ENCODE measurements at regions not wholly inside any gene's neighbourhood (a gene's known extent, or its start where the extent isn't known, plus 50 kb on each side); places are given as distances from the start of the nearest gene placed in this dataset.

GRCh38 chr12:89950421-89950820 is 241.8 kb upstream of the ATP2B1 start:
- no peak for TF ChIP-seq CTCF (IDR thresholded peaks at IDR 0.05)
- TF ChIP-seq POLR2A (IDR thresholded peaks at IDR 0.05): no peak
- no peak for DNase-seq
- 39 to 43% methylated on average over 1 of the region's 1 CpG for WGBS, 2 donors
- intact Hi-C loops (cut with DNase I): no loop called here
- Histone ChIP-seq H3K4me3 (replicated peaks in 1 of 3) (no peak overlapping the region), H3K36me3 (no peaks in the 10 kb centered on the region), H3K27me3 (no peaks in the 10 kb centered on the region), H3K4me1 (peaks cover 0 to 8% of the 10 kb centered on the region in 2 donors), H3K27ac (no peak overlapping the region), H3K9me3 (no peaks in the 10 kb centered on the region)

GRCh38 chr12:89949457-89950195 is 241.0 kb upstream of the ATP2B1 start:
- Histone ChIP-seq H3K27me3 (no peaks in the 10 kb centered on the region), H3K27ac (no peak overlapping the region)
- intact Hi-C loops (cut with DNase I): no loop called here

GRCh38 chr12:89948271-89949175 is 239.9 kb upstream of the ATP2B1 start:
- peak overlapping the region in 1 of 3 donors; percentile 8 for H3K27ac ChIP-seq

More at GRCh38 chr12:89949457-89950195, 241.0 kb upstream of the ATP2B1 start:
- TF ChIP-seq CTCF (IDR thresholded peaks at IDR 0.05): no peak
- no peak for TF ChIP-seq POLR2A (IDR thresholded peaks at IDR 0.05)
- H3K4me1 ChIP-seq: peaks cover 0 to 8% of the 10 kb centered on the region in 2 donors
- 54 to 55% methylated on average over 4 of the region's 4 CpGs for WGBS, 2 donors
- no peak for DNase-seq
- no peaks in the 10 kb centered on the region for H3K9me3 ChIP-seq
- no peaks in the 10 kb centered on the region for H3K36me3 ChIP-seq
- H3K4me3 ChIP-seq (replicated peaks in 1 of 3): no peak overlapping the region

GRCh38 chr12:89947437-89948270 is 239.0 kb upstream of the ATP2B1 start:
- H3K9me3 ChIP-seq: no peaks in the 10 kb centered on the region
- peak overlapping the region in 1 of 3 donors; percentile 8 for H3K27ac ChIP-seq
- intact Hi-C loops (cut with DNase I): no loop called here
- H3K27me3 ChIP-seq: no peaks in the 10 kb centered on the region
- no peak for DNase-seq
- TF ChIP-seq POLR2A (IDR thresholded peaks at IDR 0.05) (no peak), CTCF (IDR thresholded peaks at IDR 0.05) (no peak)
- WGBS, 2 donors: 54 to 64% methylated on average over 5 of the region's 5 CpGs
- no peak overlapping the region for H3K4me3 ChIP-seq (replicated peaks in 1 of 3)
- no peaks in the 10 kb centered on the region for H3K36me3 ChIP-seq
- H3K4me1 ChIP-seq: peaks cover 0 to 8% of the 10 kb centered on the region in 2 donors

More at GRCh38 chr12:89948271-89949175, 239.9 kb upstream of the ATP2B1 start:
- TF ChIP-seq POLR2A (IDR thresholded peaks at IDR 0.05) (no peak), CTCF (IDR thresholded peaks at IDR 0.05) (no peak)
- DNase-seq: no peak
- WGBS, 2 donors: 88 to 100% methylated on average over 1 of the region's 1 CpG
- Histone ChIP-seq H3K4me3 (replicated peaks in 1 of 3) (no peak overlapping the region), H3K4me1 (peaks cover 0 to 8% of the 10 kb centered on the region in 2 donors), H3K27me3 (no peaks in the 10 kb centered on the region), H3K9me3 (no peaks in the 10 kb centered on the region), H3K36me3 (no peaks in the 10 kb centered on the region)
- intact Hi-C loops (cut with DNase I): no loop called here

Measured in thyroid gland (tissue), 4 donors.